Sigmoid colon (tissue), 6 donors: ENCODE measurements at regions not wholly inside any gene's neighbourhood (a gene's known extent, or its start where the extent isn't known, plus 50 kb on each side); places are given as distances from the start of the nearest gene placed in this dataset.
A peak's percentile ranks its signal among the peaks of the same experiment; 100 is the strongest.

ENCODE experiments used
- DNase-seq: peaks from one replicate; pipeline ENCODE4 v3.0.0-alpha.2; 2019
- H3K27ac ChIP-seq, 4 donors: fragments of 200-600 bp; sonication (generic); one replicate each; pipeline ENCODE4 v1.5.1; 2016 to 2019; ENCODE audit warnings: mild to moderate bottlenecking in 1 of 4
- H3K27me3 ChIP-seq, 3 donors: fragments of 200-600 bp; sonication (generic); one replicate each; pipeline ENCODE4 v1.5.1; 2019; ENCODE audit warnings: mild to moderate bottlenecking in 1 of 3
- H3K36me3 ChIP-seq, 4 donors: fragments of 200-600 bp; sonication (generic); one replicate each; pipeline ENCODE4 v1.5.1; 2016 to 2019
- H3K4me1 ChIP-seq, 4 donors: fragments of 200-600 bp; sonication (generic); one replicate each; pipeline ENCODE4 v1.5.1; 2017 to 2019
- H3K4me3 ChIP-seq, 4 donors: fragments of 200-600 bp; sonication (generic); one replicate each; pipeline ENCODE4 v1.5.1; 2017 to 2019; ENCODE audit warnings: mild to moderate bottlenecking in 2 of 4, moderate library complexity in 1 of 4
- H3K9me3 ChIP-seq, 4 donors: fragments of 200-600 bp in 3 of 4; sonication (generic) in 3 of 4; one replicate each; pipeline versions ENCODE4 v1.5.1 to v1.6.1; 2013 to 2019
- CTCF ChIP-seq, 4 experiments: fragments of 450-650 bp in 3 of 4; fragments of 200-600 bp in 1 of 4; IDR thresholded peaks; one replicate each; pipeline ENCODE4 v1.5.1; 2016 to 2019; ENCODE audit warnings: antibody characterized with exemption in 4 of 4, mild to moderate bottlenecking in 3 of 4, moderate library complexity in 2 of 4
- EP300 ChIP-seq, 4 donors: sonication (generic); formaldehyde crosslinking; IDR thresholded peaks; one replicate each; pipeline ENCODE4 v1.6.1; 2017; ENCODE audit warnings: antibody characterized with exemption in 4 of 4
- POLR2A ChIP-seq, 2 donors: fragments of 450-650 bp; IDR thresholded peaks; one replicate each; pipeline ENCODE4 v1.6.1; 2016; ENCODE audit warnings: antibody characterized with exemption in 2 of 2, mild to moderate bottlenecking in 2 of 2, moderate library complexity in 2 of 2
- POLR2AphosphoS5 ChIP-seq, 4 donors: sonication (generic); formaldehyde crosslinking; IDR thresholded peaks; one replicate each; pipeline ENCODE4 v1.6.1; 2017; ENCODE audit warnings: antibody characterized with exemption in 4 of 4
- WGBS, 2 donors: extraction: QIAGEN DNeasy Blood & Tissue Kit; methylation state at CpG; one replicate each; pipeline ENCODE4 v1.1.7; 2013; 5-methylcytosine and 5-hydroxymethylcytosine counted together
- intact Hi-C: fragments of 100-400 bp; cut with DNase I; formaldehyde crosslinking; loops from one replicate; pipeline ENCODE4 v1.15.1; 2023
- donor health status: healthy with polysubstance abuse.
- donor health status: healthy.

DNA sequence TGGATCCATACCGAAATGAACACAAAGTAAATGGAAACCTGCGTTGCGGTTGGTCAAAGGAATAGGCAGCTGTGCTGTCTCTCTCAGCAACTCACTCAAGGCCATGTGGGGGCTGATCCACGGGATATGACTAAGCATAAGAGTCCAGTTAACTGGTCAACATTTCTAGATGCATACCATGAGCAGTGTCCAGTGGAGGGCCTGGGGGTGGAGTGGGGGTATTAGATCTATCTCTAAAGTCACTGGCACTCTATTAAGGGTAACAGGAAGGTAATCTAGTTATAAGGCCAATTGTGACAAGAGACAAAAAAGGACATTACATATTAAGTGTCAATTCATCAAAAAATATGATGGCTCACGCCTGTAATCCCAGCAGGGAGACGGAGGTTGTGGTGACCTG, 136.8 kb downstream of the TTC32 start:
- Histone ChIP-seq H3K27ac (no peak overlapping the region), H3K4me1 (peaks cover 0 to 25% (median 20%) of the 10 kb centered on the region in 4 donors), H3K4me3 (no peak overlapping the region), H3K9me3 (peaks cover 0 to 5% (median 0%) of the 10 kb centered on the region in 4 donors), H3K27me3 (no peaks in the 10 kb centered on the region), H3K36me3 (no peaks in the 10 kb centered on the region)
- intact Hi-C loops: loop anchor here (10.0 kb wide), 1 partner anchor 70 kb away; no protein-coding TSS in a partner anchor
- no peak for TF ChIP-seq CTCF (IDR thresholded peaks at IDR 0.05)
- TF ChIP-seq EP300 (IDR thresholded peaks at IDR 0.05): no peak
- no peak for TF ChIP-seq POLR2A (IDR thresholded peaks at IDR 0.05)
- no peak for TF ChIP-seq POLR2AphosphoS5 (IDR thresholded peaks at IDR 0.05)
- no peak for DNase-seq
- WGBS, 2 donors: 94 to 95% methylated on average over 6 of the region's 6 CpGs

DNA sequence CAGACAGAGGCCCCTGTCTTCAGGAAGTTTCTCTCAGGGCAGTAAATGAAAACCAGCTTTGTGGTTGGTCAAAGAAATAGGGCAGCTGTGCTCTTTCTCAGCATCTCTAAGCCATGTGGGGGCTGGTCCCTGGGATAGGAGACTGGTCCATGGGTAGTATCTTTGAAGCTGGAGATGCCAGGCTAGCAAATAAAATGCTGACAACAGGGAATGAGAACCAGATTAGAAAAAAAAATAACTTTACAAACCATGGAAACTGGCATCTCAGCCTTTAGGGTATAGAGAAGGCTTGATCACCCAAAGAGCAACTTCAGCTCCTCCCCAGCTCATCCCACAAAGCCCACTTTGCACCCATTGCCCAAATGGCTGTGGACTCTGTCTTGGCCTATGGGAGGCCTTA, 138.1 kb downstream of the TTC32 start:
- intact Hi-C loops: loop anchor here (2.0 to 10.0 kb wide), 2 partner anchors 37 to 71 kb away; no protein-coding TSS in a partner anchor

DNA sequence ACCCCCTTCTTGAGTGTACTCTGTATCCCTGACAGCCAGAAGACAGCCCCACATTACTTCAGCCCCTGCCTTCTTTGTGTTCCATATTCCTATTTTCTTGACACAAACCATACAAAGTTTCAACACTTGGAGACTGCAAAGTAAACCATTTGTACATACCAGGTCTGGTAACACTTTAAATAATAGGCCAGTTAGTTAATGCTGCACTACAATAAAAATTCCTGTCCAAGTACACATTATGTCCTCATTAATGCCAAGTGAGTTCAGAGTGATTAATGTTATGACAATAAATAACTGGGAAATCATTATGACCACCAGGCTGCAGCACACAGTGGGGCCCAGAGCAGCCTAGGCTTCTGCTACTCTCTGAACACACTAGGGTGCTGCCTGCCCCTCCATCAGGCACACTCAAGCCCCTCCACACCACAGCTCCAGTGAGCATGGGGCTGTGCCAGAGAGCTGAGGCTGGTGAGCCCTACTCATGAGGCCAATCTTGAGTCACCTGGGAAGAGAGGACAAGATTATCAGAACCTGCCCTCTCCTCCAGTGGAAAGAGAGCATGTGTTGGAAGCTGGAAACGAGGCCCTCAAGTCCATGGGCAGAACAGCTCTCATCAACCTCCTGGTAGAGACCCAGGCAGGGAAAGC, 138.7 kb downstream of the TTC32 start:
- Histone ChIP-seq H3K9me3 (peaks cover 0 to 5% (median 0%) of the 10 kb centered on the region in 4 donors), H3K36me3 (no peaks in the 10 kb centered on the region), H3K4me1 (peaks cover 0 to 25% (median 20%) of the 10 kb centered on the region in 4 donors), H3K27me3 (no peaks in the 10 kb centered on the region), H3K27ac (peak overlapping the region in 3 of 4 donors; percentile 36 to 61 (median 59)), H3K4me3 (no peak overlapping the region)
- 65 to 79% methylated on average over 1 of the region's 1 CpG for WGBS, 2 donors
- DNase-seq: no peak
- intact Hi-C loops: loop anchor here (2.0 to 10.0 kb wide), 2 partner anchors 38 to 72 kb away; no protein-coding TSS in a partner anchor
- peak; percentile 57 to 91 (median 86) for TF ChIP-seq POLR2AphosphoS5 (IDR thresholded peaks at IDR 0.05)
- no peak for TF ChIP-seq POLR2A (IDR thresholded peaks at IDR 0.05)
- peak in 3 of 4 donors; percentile 23 to 81 (median 60) for TF ChIP-seq EP300 (IDR thresholded peaks at IDR 0.05)

More for the DNA sequence above, 138.1 kb downstream of the TTC32 start:
- TF ChIP-seq POLR2AphosphoS5 (IDR thresholded peaks at IDR 0.05) (no peak), EP300 (IDR thresholded peaks at IDR 0.05) (no peak), POLR2A (IDR thresholded peaks at IDR 0.05) (no peak), CTCF (IDR thresholded peaks at IDR 0.05) (no peak)
- Histone ChIP-seq H3K27ac (peak overlapping the region in 3 of 4 donors; percentile 36 to 61 (median 59)), H3K4me1 (peaks cover 0 to 25% (median 20%) of the 10 kb centered on the region in 4 donors), H3K27me3 (no peaks in the 10 kb centered on the region), H3K4me3 (no peak overlapping the region), H3K9me3 (peaks cover 0 to 5% (median 0%) of the 10 kb centered on the region in 4 donors), H3K36me3 (no peaks in the 10 kb centered on the region)
- DNase-seq: no peak

GRCh38 chr2:19762142-19762541, 139.6 kb downstream of the TTC32 start:
- Histone ChIP-seq H3K27me3 (no peaks in the 10 kb centered on the region), H3K4me1 (peaks cover 0 to 25% (median 20%) of the 10 kb centered on the region in 4 donors), H3K4me3 (no peak overlapping the region), H3K9me3 (peaks cover 0 to 5% (median 0%) of the 10 kb centered on the region in 4 donors), H3K36me3 (no peaks in the 10 kb centered on the region), H3K27ac (no peak overlapping the region)
- TF ChIP-seq EP300 (IDR thresholded peaks at IDR 0.05): no peak
- TF ChIP-seq POLR2A (IDR thresholded peaks at IDR 0.05): no peak
- intact Hi-C loops: loop anchor here (2.0 to 10.0 kb wide), 2 partner anchors 39 to 73 kb away; no protein-coding TSS in a partner anchor
- WGBS, 2 donors: 93 to 98% methylated on average over 1 of the region's 1 CpG
- no peak for DNase-seq

GRCh38 chr2:19759880-19760279, 141.9 kb downstream of the TTC32 start:
- Histone ChIP-seq H3K4me3 (no peak overlapping the region), H3K27me3 (no peaks in the 10 kb centered on the region), H3K27ac (no peak overlapping the region), H3K4me1 (peaks cover 0 to 25% (median 20%) of the 10 kb centered on the region in 4 donors), H3K36me3 (no peaks in the 10 kb centered on the region), H3K9me3 (no peaks in the 10 kb centered on the region)
- no peak for DNase-seq
- intact Hi-C loops: loop anchor here (10.0 kb wide), 1 partner anchor 75 kb away; no protein-coding TSS in a partner anchor
- 80 to 82% methylated on average over 6 of the region's 6 CpGs for WGBS, 2 donors
- TF ChIP-seq CTCF (IDR thresholded peaks at IDR 0.05) (no peak), POLR2AphosphoS5 (IDR thresholded peaks at IDR 0.05) (no peak), POLR2A (IDR thresholded peaks at IDR 0.05) (no peak), EP300 (IDR thresholded peaks at IDR 0.05) (no peak)
